Right atrium auricular region (tissue), 2 donors: ENCODE measurements at regions not wholly inside any gene's neighbourhood (a gene's known extent, or its start where the extent isn't known, plus 50 kb on each side); places are given as distances from the start of the nearest gene placed in this dataset.

Experiments
- DNase-seq: peaks from one replicate; pipeline ENCODE4 v3.0.0-alpha.2; 2019; ENCODE audit warnings: low spot score
- H3K27ac ChIP-seq, 2 donors: fragments of 200-600 bp; sonication (generic); 1 replicate in 1 of 2; 2 replicates in 1 of 2; pipeline ENCODE4 v1.5.1; 2016 to 2019
- H3K27me3 ChIP-seq, 2 donors: fragments of 200-600 bp; sonication (generic); one replicate each; pipeline versions ENCODE4 v1.5.1 to v1.6.0; 2017 to 2019
- H3K36me3 ChIP-seq: fragments of 200-600 bp; sonication (generic); one replicate; pipeline ENCODE4 v1.5.1; 2016
- H3K4me1 ChIP-seq, 2 donors: fragments of 200-600 bp; sonication (generic); one replicate each; pipeline versions ENCODE4 v1.5.1 to v1.6.0; 2017 to 2019
- H3K4me3 ChIP-seq, 2 donors: fragments of 200-600 bp; sonication (generic); 1 replicate in 1 of 2; 2 replicates in 1 of 2; pipeline ENCODE4 v1.5.1; 2017 to 2019; ENCODE audit warnings: mild to moderate bottlenecking in 1 of 2, moderate library complexity in 1 of 2
- H3K9me3 ChIP-seq, 2 donors: fragments of 200-600 bp; sonication (generic); one replicate each; pipeline ENCODE4 v1.5.1; 2019
- CTCF ChIP-seq, 2 donors: fragments of 200-600 bp; sonication (generic); IDR thresholded peaks; one replicate each; pipeline ENCODE4 v1.5.1; 2019; ENCODE audit warnings: antibody characterized with exemption in 2 of 2

- no peak for DNase-seq
These were observed 152.9 kb downstream of the SNX19 start for GRCh38 chr11:130763087-130763980.

GRCh38 chr11:130765406-130765805, 150.9 kb downstream of the SNX19 start:
- Histone ChIP-seq H3K4me3 (no peak overlapping the region), H3K4me1 (peaks cover 0 to 6% of the 10 kb centered on the region in 2 donors), H3K9me3 (peaks cover 0 to 6% of the 10 kb centered on the region in 2 donors), H3K36me3 (no peaks in the 10 kb centered on the region), H3K27me3 (no peaks in the 10 kb centered on the region), H3K27ac (no peak overlapping the region)
- no peak for DNase-seq
- no peak for TF ChIP-seq CTCF (IDR thresholded peaks at IDR 0.05)

More at GRCh38 chr11:130763087-130763980, 152.9 kb downstream of the SNX19 start:
- Histone ChIP-seq H3K27me3 (no peaks in the 10 kb centered on the region), H3K4me3 (no peak overlapping the region), H3K27ac (no peak overlapping the region), H3K9me3 (peaks cover 0 to 6% of the 10 kb centered on the region in 2 donors), H3K4me1 (peaks cover 0 to 6% of the 10 kb centered on the region in 2 donors), H3K36me3 (no peaks in the 10 kb centered on the region)
- TF ChIP-seq CTCF (IDR thresholded peaks at IDR 0.05): no peak

- peaks cover 0 to 6% of the 10 kb centered on the region in 2 donors for H3K4me1 ChIP-seq
- no peak for DNase-seq
- no peak overlapping the region for H3K27ac ChIP-seq
- no peak for TF ChIP-seq CTCF (IDR thresholded peaks at IDR 0.05)
- no peak overlapping the region for H3K4me3 ChIP-seq
- H3K9me3 ChIP-seq: peaks cover 0 to 6% of the 10 kb centered on the region in 2 donors
- H3K27me3 ChIP-seq: no peaks in the 10 kb centered on the region
- H3K36me3 ChIP-seq: no peaks in the 10 kb centered on the region
These were observed 150.2 kb downstream of the SNX19 start for GRCh38 chr11:130765951-130766649.

- Histone ChIP-seq H3K9me3 (peaks cover 0 to 6% of the 10 kb centered on the region in 2 donors), H3K27me3 (no peaks in the 10 kb centered on the region), H3K27ac (no peak overlapping the region), H3K36me3 (no peaks in the 10 kb centered on the region), H3K4me1 (peaks cover 0 to 13% of the 10 kb centered on the region in 2 donors), H3K4me3 (no peak overlapping the region)
- no peak for DNase-seq
- TF ChIP-seq CTCF (IDR thresholded peaks at IDR 0.05): no peak
These were observed 149.4 kb downstream of the SNX19 start for GRCh38 chr11:130766650-130767565.

GRCh38 chr11:130769782-130770535, 146.3 kb downstream of the SNX19 start:
- DNase-seq: no peak
- TF ChIP-seq CTCF (IDR thresholded peaks at IDR 0.05): no peak
- Histone ChIP-seq H3K36me3 (no peaks in the 10 kb centered on the region), H3K27me3 (no peaks in the 10 kb centered on the region), H3K4me3 (no peak overlapping the region), H3K27ac (no peak overlapping the region), H3K9me3 (peaks cover 0 to 6% of the 10 kb centered on the region in 2 donors), H3K4me1 (peaks cover 0 to 31% of the 10 kb centered on the region in 2 donors)
